ENCODE measurements at regions not wholly inside any gene's neighbourhood (a gene's known extent, or its start where the extent isn't known, plus 50 kb on each side); places are given as distances from the start of the nearest gene placed in this dataset.

GRCh38 chr5:127236254-127236653, 54.3 kb upstream of the MEGF10 start:
- Histone ChIP-seq H3K9me3 (ENCODE audit: control insufficient read depth, low read length) (peaks cover 3% of the 10 kb centered on the region), H3K27me3 (ENCODE audit: control insufficient read depth in 1 of 2, insufficient read depth in 2 of 2, low read length in 1 of 2) (no peaks in the 10 kb centered on the region), H3K27ac (ENCODE audit: low read depth in 1 of 2, low read length in 2 of 2) (no peak overlapping the region), H3K4me3 (ENCODE audit: low read length in 2 of 2) (no peak overlapping the region), H3K36me3 (ENCODE audit: control insufficient read depth in 1 of 2, insufficient read depth in 2 of 2, low read length in 1 of 2) (no peaks in the 10 kb centered on the region), H3K4me1 (ENCODE audit: control insufficient read depth in 1 of 2, insufficient read depth in 2 of 2, low read length in 2 of 2) (no peaks in the 10 kb centered on the region)
- WGBS, 2 donors: 60 to 65% methylated on average over 1 of the region's 1 CpG
- DNase-seq (no peak), ATAC-seq (ENCODE audit: low FRiP score) (no peak)
- intact Hi-C loops (cut with DNase I): no loop called here
